ENCODE measurements at regions not wholly inside any gene's neighbourhood (a gene's known extent, or its start where the extent isn't known, plus 50 kb on each side); places are given as distances from the start of the nearest gene placed in this dataset.
A peak's percentile ranks its signal among the peaks of the same experiment; 100 is the strongest.

DNA sequence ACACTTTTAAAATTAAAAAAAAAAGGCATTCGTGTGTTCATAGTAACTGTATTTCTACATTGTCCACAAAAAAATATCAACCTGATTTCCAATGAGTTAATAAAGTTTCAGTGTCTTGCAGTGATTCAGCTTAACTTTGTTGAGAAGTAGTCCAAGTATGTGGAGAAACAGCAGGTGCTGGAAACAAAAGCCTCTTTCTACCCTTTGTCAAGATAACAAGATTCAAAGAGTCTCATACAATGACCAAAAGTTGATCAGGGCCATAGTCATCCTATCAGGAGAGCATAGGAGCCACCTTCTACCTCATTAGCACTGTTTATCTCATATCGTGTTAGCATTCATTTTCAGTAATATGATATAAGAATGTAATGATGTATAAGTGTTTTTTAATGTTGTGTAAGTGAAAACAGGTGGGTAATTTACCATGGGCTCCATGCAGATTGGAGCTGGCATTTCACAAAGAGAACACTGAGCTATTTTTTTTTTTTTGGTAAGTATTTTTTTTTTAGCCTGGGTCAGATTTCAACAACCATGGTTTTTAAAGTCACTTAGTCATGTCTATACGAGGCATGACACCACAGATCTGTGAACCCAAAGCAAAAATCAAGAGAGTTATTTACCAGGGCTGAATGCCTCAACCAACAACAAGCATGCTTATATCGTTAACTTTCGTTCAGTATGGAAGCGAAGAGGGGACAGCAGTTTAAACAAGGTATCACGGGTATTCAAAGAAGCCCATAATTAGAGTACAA, 165.0 kb upstream of the ZNF521 start:
- DNase-seq (ENCODE audit: low spot score): no peak
- ChIA-PET CTCF (interaction anchor here (0.7 kb wide), 1 partner anchor 375 kb away, joined by 3 read pairs; no protein-coding TSS in a partner anchor), POLR2A (ENCODE audit: low non-redundant PET) (no interaction called here)
- TF ChIP-seq, protein P1, sequence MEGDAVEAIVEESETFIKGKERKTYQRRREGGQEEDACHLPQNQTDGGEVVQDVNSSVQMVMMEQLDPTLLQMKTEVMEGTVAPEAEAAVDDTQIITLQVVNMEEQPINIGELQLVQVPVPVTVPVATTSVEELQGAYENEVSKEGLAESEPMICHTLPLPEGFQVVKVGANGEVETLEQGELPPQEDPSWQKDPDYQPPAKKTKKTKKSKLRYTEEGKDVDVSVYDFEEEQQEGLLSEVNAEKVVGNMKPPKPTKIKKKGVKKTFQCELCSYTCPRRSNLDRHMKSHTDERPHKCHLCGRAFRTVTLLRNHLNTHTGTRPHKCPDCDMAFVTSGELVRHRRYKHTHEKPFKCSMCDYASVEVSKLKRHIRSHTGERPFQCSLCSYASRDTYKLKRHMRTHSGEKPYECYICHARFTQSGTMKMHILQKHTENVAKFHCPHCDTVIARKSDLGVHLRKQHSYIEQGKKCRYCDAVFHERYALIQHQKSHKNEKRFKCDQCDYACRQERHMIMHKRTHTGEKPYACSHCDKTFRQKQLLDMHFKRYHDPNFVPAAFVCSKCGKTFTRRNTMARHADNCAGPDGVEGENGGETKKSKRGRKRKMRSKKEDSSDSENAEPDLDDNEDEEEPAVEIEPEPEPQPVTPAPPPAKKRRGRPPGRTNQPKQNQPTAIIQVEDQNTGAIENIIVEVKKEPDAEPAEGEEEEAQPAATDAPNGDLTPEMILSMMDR (conservative IDR thresholded peaks at IDR 0.05; ENCODE audit: low read depth): no peak
- no peak overlapping the region for H3K27ac ChIP-seq

DNA sequence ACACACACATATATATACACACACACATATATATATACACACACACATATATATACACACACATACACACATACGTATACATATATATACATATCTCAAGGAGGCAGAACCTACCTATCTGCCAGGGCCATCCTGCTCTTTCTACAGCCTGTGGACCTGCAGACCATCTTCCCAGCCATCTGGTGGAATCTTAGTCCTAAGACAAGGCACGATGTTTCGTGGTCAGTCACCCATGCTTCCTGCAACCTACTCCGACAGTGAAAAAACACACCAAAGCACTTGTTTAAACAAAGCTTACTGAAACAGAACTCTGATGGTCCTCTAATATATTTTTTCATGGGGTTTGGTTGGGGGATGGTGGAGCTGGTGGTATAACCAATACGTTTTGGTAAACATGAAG, 164.2 kb upstream of the ZNF521 start:
- POLR2A ChIA-PET (ENCODE audit: low non-redundant PET): no interaction called here
- DNase-seq (ENCODE audit: low spot score): no peak
- CTCF ChIA-PET: no interaction called here
- TF ChIP-seq, protein P1 (conservative IDR thresholded peaks at IDR 0.05; ENCODE audit: low read depth): no peak
- no peak overlapping the region for H3K27ac ChIP-seq

DNA sequence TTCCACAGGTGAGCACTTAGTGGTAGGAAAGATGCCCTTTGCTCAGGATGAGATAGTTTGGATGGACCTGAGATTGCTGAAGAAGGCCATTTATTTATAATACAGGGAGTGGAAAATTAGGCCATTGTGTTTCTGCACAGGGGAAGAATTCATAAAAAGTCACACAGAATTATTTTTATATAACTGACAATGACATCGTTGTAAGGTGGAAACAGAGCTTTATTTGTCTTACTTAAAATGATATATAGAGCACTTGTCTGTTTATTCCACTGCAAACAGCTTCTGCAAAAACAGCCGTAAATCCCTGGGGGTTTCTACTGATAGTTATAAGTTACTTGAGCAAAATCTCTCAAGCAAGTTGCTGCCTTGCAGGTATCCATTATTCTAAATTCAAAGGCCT, 158.1 kb upstream of the ZNF521 start:
- no peak overlapping the region for H3K27ac ChIP-seq
- ChIA-PET CTCF (interaction anchor here (0.8 kb wide), 1 partner anchor 1653 kb away, joined by 3 read pairs; no protein-coding TSS in a partner anchor), POLR2A (ENCODE audit: low non-redundant PET) (no interaction called here)
- TF ChIP-seq, protein P1 (conservative IDR thresholded peaks at IDR 0.05; ENCODE audit: low read depth): no peak
- DNase-seq (ENCODE audit: low spot score): no peak

DNA sequence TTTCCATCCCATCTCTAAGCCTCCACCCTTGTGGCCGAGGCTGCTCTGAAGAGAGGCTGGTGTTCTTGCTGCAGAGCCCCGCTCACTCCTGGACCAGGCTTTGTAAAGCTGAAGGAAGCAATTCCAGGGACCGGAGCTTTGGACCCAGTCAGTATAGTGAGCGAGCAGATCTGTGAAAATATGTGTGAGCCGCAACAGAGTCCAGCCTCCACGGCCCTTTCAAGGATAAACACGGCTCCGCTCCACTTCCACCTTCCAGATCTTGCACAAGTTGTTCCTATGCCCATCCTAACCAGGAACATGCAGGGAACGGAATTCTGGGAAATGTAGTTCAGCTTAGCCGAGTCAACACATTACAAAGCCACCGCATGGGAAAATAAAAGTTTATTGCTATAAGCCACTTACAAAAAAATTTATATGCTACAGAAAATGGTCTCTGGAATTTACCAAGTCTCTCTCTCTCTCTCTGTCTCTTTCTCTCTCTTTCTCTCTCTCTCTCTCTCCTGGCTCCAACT, 151.7 kb upstream of the ZNF521 start:
- CTCF ChIA-PET: interaction anchor here (0.5 kb wide), 1 partner anchor 263 kb away, joined by 3 read pairs; no protein-coding TSS in a partner anchor
- POLR2A ChIA-PET (ENCODE audit: low non-redundant PET): no interaction called here

DNA sequence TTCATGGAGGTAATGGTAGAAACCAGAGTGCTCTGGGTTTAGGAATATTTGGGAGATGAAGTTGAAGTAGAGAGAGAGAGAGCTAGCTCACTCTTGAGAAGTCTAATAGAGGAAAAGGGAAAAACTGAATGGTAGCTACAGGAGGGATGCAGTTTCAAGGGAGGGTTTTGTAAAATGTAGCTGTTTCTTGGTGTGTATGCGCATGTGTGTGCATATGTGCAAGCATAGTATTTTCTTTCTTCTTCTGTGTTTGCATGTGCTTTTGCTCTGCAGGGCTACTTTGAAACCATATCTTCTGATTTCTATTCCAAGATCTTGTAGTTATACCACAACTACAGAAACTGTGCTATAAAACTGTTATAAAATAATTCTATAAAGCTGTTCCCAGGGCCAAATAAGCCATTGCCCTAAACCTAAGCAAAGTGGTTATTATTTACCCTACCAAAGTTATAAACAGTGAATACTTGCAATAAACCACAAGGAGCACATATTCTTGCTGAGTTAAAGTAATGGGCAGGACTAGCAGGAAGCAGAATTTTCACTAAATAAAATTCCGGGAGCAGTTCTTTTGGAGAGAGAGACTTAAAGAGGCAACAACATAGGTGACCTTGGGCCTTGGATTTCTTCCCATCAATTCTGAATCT, 145.3 kb upstream of the ZNF521 start:
- H3K27ac ChIP-seq: no peak overlapping the region
- ChIA-PET POLR2A (ENCODE audit: low non-redundant PET) (no interaction called here), CTCF (no interaction called here)
- TF ChIP-seq, protein P1 (conservative IDR thresholded peaks at IDR 0.05; ENCODE audit: low read depth): no peak
- no peak for DNase-seq (ENCODE audit: low spot score)

More for the DNA sequence above, 151.7 kb upstream of the ZNF521 start:
- DNase-seq (ENCODE audit: low spot score): peak; percentile 8
- TF ChIP-seq, protein P1 (conservative IDR thresholded peaks at IDR 0.05; ENCODE audit: low read depth): no peak
- H3K27ac ChIP-seq: no peak overlapping the region

DNA sequence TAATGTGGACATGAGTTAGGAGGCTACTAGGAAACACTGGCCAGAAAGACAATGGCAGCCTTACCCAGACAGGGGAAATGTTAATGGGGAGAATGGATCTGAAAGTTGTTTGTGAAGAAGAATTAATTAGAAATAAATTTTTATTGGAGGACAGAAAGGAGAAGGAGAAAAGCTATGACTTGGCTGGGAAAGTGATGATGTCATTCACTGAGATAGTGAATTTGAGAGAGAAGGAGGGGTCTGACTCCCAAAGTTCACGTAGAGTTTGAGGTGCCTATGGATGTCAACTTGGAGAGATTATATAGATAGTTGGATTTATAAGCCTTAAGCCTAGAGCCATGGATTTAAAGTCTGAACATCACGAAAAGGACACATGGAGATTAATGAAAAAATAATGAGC, 144.6 kb upstream of the ZNF521 start:
- POLR2A ChIA-PET (ENCODE audit: low non-redundant PET): no interaction called here
- no peak overlapping the region for H3K27ac ChIP-seq
- CTCF ChIA-PET: no interaction called here
- TF ChIP-seq, protein P1 (conservative IDR thresholded peaks at IDR 0.05; ENCODE audit: low read depth): no peak
- no peak for DNase-seq (ENCODE audit: low spot score)

Data from RWPE1 (cell line).